NT2/D1 (cell line): ENCODE measurements at regions not wholly inside any gene's neighbourhood (a gene's known extent, or its start where the extent isn't known, plus 50 kb on each side); places are given as distances from the start of the nearest gene placed in this dataset.

ENCODE experiments used
- DNase-seq: peaks from one replicate; pipeline ENCODE4 v3.0.0-alpha.2; 2011; ENCODE audit warnings: low read depth, low spot score
- H3K27me3 ChIP-seq: 2 replicates; pipeline ENCODE4 v1.6.0; 2011; ENCODE audit warnings: mild to moderate bottlenecking; ENCODE audit not compliant: insufficient read length, insufficient read depth
- H3K36me3 ChIP-seq: 2 replicates; pipeline ENCODE4 v1.6.1; 2011; ENCODE audit warnings: mild to moderate bottlenecking, low read length, mixed read lengths; ENCODE audit not compliant: insufficient read depth, insufficient read length
- H3K4me1 ChIP-seq: 2 replicates; pipeline ENCODE4 v1.5.1; 2011; ENCODE audit not compliant: insufficient read depth, insufficient read length
- H3K4me3 ChIP-seq: 2 replicates; pipeline ENCODE4 v1.5.1; 2011; ENCODE audit warnings: low read depth; ENCODE audit not compliant: insufficient read length
- H3K9ac ChIP-seq: 2 replicates; pipeline ENCODE4 v1.6.0; 2011; ENCODE audit warnings: low read depth; ENCODE audit not compliant: insufficient read length
- H3K9me3 ChIP-seq: 2 replicates; pipeline ENCODE4 v1.5.1; 2011; ENCODE audit warnings: mild to moderate bottlenecking, low read length; ENCODE audit not compliant: insufficient read depth
- SUZ12 ChIP-seq: IDR thresholded peaks from 2 replicates; pipeline ENCODE4 v1.6.1; 2011; ENCODE audit not compliant: insufficient read length, insufficient read depth; ENCODE audit errors: extremely low read depth
- YY1 ChIP-seq: IDR thresholded peaks from 2 replicates; pipeline ENCODE4 v1.6.1; 2011; ENCODE audit not compliant: insufficient read length, insufficient read depth
- ZNF274 ChIP-seq: IDR thresholded peaks from 2 replicates; pipeline ENCODE4 v1.6.1; 2011; ENCODE audit warnings: mild to moderate bottlenecking, low read depth, low read length

DNA sequence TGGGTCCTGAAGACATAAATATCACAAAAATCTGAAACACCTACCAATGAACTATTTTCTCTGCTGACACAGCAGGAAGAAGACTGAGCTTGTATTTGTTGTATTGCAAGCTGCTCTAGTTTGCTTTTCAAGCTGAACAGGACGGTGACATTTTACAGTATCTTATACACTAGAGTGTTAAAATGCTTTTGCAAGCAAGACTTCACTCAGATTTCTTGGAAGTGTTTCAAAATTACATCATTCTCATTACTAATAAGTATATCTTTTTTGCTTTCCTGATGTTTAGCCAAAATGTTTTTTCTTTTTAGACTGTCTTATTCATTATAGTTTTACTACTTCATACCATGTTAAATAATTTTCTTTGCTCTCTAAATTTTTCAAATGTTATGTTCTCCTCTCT lies 427.1 kb upstream of the CXADR start:
- H3K36me3 ChIP-seq, result no peaks in the 10 kb centered on the region
- TF ChIP-seq SUZ12 (no peak), YY1 (no peak)
- H3K27me3 ChIP-seq, result no peaks in the 10 kb centered on the region
- H3K9me3 ChIP-seq, result peaks cover 6% of the 10 kb centered on the region
- DNase-seq, result no peak
- H3K4me3 ChIP-seq, result no peak overlapping the region
- H3K9ac ChIP-seq, result no peak overlapping the region
- H3K4me1 ChIP-seq, result no peaks in the 10 kb centered on the region

- no peak for DNase-seq
Observed at GRCh38 chr21:17088500-17088899, 424.3 kb upstream of the CXADR start.

GRCh38 chr21:17089091-17089491 lies 423.8 kb upstream of the CXADR start:
- no peak overlapping the region for H3K9ac ChIP-seq
- H3K36me3 ChIP-seq, result no peaks in the 10 kb centered on the region
- TF ChIP-seq ZNF274 (no peak), YY1 (no peak)
- no peak for DNase-seq
- H3K9me3 ChIP-seq, result peaks cover 6% of the 10 kb centered on the region
- H3K4me1 ChIP-seq, result no peaks in the 10 kb centered on the region
- H3K27me3 ChIP-seq, result no peaks in the 10 kb centered on the region
- H3K4me3 ChIP-seq, result no peak overlapping the region

More at GRCh38 chr21:17088500-17088899, 424.3 kb upstream of the CXADR start:
- H3K36me3 ChIP-seq, result no peaks in the 10 kb centered on the region
- no peaks in the 10 kb centered on the region for H3K4me1 ChIP-seq
- H3K27me3 ChIP-seq, result no peaks in the 10 kb centered on the region
- TF ChIP-seq SUZ12 (no peak), YY1 (no peak), ZNF274 (no peak)
- H3K9ac ChIP-seq, result no peak overlapping the region
- no peak overlapping the region for H3K4me3 ChIP-seq
- H3K9me3 ChIP-seq, result peaks cover 6% of the 10 kb centered on the region

- Histone ChIP-seq H3K36me3 (no peaks in the 10 kb centered on the region), H3K4me3 (no peak overlapping the region), H3K9ac (no peak overlapping the region), H3K27me3 (no peaks in the 10 kb centered on the region), H3K9me3 (peaks cover 30% of the 10 kb centered on the region), H3K4me1 (no peaks in the 10 kb centered on the region)
- no peak for TF ChIP-seq ZNF274
- no peak for TF ChIP-seq SUZ12
- TF ChIP-seq YY1, result no peak
- no peak for DNase-seq
Observed at GRCh38 chr21:17101696-17102095, 411.1 kb upstream of the CXADR start.

GRCh38 chr21:17105932-17106331 lies 406.9 kb upstream of the CXADR start:
- H3K9me3 ChIP-seq, result peaks cover 24% of the 10 kb centered on the region
- no peaks in the 10 kb centered on the region for H3K27me3 ChIP-seq
- H3K36me3 ChIP-seq, result no peaks in the 10 kb centered on the region
- no peaks in the 10 kb centered on the region for H3K4me1 ChIP-seq
- no peak overlapping the region for H3K9ac ChIP-seq
- no peak overlapping the region for H3K4me3 ChIP-seq
- no peak for TF ChIP-seq YY1
- TF ChIP-seq SUZ12, result no peak
- no peak for TF ChIP-seq ZNF274
- no peak for DNase-seq

- Histone ChIP-seq H3K9me3 (peaks cover 7% of the 10 kb centered on the region; the same call in 1 of the 2 replicates), H3K4me3 (no peak overlapping the region), H3K4me1 (no peaks in the 10 kb centered on the region), H3K36me3 (no peaks in the 10 kb centered on the region), H3K27me3 (no peaks in the 10 kb centered on the region), H3K9ac (no peak overlapping the region)
- DNase-seq, result peak; percentile 36
- no peak for TF ChIP-seq ZNF274
- no peak for TF ChIP-seq YY1
- no peak for TF ChIP-seq SUZ12
Observed at GRCh38 chr21:17114045-17114444, 398.8 kb upstream of the CXADR start.

DNA sequence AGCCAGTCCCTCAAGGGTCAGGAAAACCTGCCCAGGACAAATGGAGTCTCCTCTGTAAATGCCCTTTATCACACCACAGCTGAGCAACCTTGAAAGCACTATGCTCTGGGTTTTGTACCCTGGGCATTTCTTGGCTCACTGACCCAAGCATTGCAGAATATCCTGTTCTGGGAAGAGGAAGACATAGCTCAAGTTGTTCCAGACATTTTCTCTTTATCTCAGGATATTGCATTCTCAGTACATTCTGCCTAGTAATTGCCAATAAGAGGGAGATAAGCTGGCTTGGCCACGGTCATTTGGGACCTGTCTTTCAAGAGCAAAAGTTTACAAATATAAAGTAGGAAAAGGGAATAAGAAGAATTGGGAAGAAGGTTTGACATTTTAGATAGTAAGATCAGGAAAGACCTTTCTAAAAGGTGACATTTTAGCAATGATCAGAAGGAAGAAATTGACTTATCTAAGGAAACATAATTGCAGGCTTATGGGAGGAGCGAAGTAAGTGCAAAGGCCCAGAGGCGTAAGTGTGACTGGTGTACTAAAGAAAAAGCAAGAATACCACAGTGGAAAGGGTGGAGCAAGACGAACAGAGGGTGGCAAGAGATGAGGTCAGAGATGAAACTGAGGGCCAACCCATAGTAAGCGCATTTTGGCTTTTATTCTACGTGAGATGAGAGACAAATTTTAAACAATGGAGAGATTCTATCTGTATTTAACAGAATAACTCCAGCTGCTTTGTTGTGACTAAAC lies 394.0 kb upstream of the CXADR start:
- H3K36me3 ChIP-seq, result no peaks in the 10 kb centered on the region
- no peak for DNase-seq
- TF ChIP-seq SUZ12 (no peak), ZNF274 (no peak), YY1 (no peak)
- H3K9ac ChIP-seq, result no peak overlapping the region
- H3K9me3 ChIP-seq, result peaks cover 29% of the 10 kb centered on the region; the same call in 1 of the 2 replicates
- no peak overlapping the region for H3K4me3 ChIP-seq
- H3K4me1 ChIP-seq, result no peaks in the 10 kb centered on the region
- H3K27me3 ChIP-seq, result no peaks in the 10 kb centered on the region
